GM21723 (cell line): ENCODE measurements at regions not wholly inside any gene's neighbourhood (a gene's known extent, or its start where the extent isn't known, plus 50 kb on each side); places are given as distances from the start of the nearest gene placed in this dataset.

Experiments used
- ATAC-seq: cut with Tn5 transposase; IDR thresholded peaks from one replicate; pipeline ENCODE4 v1.9.1; 2021; ENCODE audit warnings: mild to moderate bottlenecking, moderate library complexity; ENCODE audit not compliant: unreplicated experiment

DNA sequence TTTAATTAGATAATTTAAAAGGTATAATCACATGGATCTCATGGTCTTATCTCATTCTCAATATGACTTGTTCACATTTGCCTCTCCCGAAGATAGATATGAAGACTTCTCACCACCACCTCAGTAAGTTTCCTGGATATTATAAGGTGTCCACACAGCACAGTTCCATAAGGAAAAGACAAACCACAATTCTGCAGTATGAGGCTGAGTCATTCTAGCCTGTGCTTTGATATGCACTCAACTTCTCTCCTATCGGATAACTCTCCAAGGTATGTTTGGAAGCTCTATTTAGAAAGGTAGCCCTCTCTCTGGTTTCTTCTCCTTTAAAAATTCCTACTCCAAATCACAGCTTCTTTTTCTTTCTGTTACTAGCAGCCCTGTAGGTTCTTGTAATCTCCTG is 612.8 kb downstream of the ZPLD1 start:
- ATAC-seq = no peak

GRCh38 chr3:103048068-103048722 is 613.4 kb downstream of the ZPLD1 start:
- no peak for ATAC-seq

DNA sequence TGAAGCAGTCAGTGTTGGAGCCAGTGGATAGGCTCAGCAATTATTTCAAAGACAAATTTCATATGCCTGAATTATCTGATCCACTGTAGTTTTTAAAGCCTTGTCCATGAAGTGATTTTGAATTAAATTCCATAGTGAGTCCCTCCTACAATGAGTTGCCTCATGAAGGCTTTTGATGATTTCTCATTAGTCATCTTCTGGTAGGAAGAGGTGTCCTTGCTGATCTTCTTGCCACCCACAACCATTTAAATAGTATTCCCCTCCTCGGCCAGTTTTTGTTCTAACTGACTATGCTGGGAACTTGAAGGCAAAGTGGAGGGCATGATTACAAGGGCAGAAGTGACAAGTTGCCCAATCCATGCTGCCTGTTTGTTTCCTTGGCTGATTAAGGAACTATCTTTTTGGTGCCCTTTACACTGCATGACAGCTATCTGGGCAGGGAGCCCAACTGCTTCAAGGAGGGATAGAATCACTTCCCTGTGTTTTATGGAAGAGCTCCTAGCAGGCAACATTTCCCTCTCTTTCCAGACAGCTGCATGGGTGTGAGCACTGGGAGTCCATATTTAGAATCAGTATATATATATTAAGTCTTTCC is 617.5 kb downstream of the ZPLD1 start:
- no peak for ATAC-seq

GRCh38 chr3:103055021-103055520 is 620.3 kb downstream of the ZPLD1 start:
- no peak for ATAC-seq

GRCh38 chr3:103056542-103056941 is 621.7 kb downstream of the ZPLD1 start:
- no peak for ATAC-seq

DNA sequence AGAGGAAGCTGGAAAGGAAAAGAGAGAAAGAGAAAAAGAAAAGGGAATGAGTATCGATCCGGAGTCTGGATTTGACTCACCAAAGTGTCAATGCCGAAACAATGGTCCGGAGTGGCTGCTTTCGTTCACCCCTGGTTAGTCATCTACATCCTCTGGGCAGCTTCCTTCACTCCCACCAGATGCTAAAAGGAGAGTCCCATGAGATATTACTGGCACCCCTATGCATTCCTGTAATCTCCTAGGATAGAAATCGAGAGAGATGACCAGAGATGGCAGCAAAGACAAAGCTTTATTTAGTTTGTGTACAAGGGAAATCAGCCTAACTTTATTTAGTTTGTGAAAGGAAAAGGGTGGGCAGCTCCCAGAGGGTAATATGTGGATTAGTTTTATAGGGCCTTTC is 622.2 kb downstream of the ZPLD1 start:
- ATAC-seq = no peak

DNA sequence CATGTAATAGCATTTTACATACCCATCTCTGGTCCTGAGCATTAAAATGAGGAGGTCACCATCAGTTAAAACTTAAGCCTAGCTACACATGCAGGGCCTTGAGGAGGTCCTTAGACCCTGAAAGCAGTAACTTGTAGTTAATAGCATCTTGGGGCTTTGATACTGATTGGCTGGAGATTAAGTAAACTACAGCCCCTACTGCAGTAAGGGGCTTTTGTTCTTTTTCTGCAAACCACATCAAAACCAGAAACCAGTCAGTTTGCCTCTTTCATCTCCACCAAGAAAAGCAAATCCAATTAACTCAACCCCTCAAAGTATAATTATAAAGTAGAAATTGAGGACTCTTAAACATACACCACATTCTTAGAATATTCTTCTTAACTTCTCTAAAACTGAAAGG is 622.7 kb downstream of the ZPLD1 start:
- no peak for ATAC-seq

- ATAC-seq = no peak
Observed at GRCh38 chr3:103059432-103059831, 624.6 kb downstream of the ZPLD1 start.

GRCh38 chr3:103060242-103060641 is 625.4 kb downstream of the ZPLD1 start:
- no peak for ATAC-seq

DNA sequence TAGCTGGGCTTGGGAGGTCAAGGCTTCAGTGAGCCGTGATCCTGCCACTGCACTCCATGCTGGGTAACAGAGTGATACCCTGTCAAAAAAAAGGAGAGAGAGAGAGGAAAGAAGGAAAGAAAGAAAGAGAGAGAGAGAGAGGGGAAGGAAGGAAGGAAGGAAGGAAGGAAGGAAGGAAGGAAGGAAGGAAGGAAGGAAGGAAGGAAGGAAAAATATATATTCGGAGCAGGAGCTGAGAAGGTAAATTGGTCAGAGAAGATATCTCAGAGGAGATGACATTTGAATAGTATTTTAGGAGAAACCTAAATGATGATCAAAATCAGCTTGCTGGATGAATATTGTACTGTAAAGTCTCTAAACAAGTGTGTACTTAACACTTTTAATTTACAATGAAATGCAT is 633.1 kb downstream of the ZPLD1 start:
- no peak for ATAC-seq

GRCh38 chr3:103075282-103075681 is 640.5 kb downstream of the ZPLD1 start:
- ATAC-seq = no peak

DNA sequence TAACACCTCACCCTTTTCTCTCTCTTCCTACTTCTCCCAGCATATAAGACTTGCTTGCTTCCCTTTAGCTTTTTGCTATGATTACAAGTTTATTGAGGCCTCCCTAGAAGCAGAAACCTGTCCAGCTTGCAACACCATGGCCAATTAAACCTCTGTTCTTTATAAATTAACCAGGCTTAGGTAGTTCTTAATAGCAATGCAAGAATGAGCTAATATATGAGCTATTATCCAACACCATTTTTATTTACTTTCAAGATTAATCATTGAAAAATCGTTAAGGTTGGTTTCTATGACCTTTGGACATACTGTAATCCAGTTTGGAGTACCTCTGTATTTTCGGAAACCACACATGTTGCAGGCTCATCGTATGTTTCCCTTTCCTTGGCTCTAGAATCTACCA is 643.1 kb downstream of the ZPLD1 start:
- ATAC-seq = no peak

GRCh38 chr3:103082501-103082900 is 647.7 kb downstream of the ZPLD1 start:
- ATAC-seq = no peak

GRCh38 chr3:103083848-103084631 is 649.2 kb downstream of the ZPLD1 start:
- ATAC-seq = no peak

DNA sequence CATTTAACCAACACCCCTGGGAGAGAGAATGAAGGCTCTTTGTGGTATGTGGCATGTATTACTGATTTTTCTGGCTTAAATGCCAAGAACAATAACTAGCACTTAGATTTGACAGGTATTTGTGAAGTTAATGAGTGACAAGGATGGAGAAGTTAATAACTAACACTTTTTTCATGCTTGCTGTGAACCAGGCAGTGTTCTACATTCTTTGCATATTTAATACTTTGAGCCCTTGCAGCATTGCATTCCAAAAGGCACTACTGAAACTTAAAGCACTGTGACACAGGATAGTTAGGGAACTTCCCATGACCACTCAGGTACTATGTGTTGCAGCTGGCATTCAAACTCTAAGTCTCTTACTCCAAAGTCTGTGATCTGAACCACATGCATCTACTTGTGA is 650.6 kb downstream of the ZPLD1 start:
- ATAC-seq = no peak

- ATAC-seq = no peak
Observed at GRCh38 chr3:103089758-103090157, 654.9 kb downstream of the ZPLD1 start.

DNA sequence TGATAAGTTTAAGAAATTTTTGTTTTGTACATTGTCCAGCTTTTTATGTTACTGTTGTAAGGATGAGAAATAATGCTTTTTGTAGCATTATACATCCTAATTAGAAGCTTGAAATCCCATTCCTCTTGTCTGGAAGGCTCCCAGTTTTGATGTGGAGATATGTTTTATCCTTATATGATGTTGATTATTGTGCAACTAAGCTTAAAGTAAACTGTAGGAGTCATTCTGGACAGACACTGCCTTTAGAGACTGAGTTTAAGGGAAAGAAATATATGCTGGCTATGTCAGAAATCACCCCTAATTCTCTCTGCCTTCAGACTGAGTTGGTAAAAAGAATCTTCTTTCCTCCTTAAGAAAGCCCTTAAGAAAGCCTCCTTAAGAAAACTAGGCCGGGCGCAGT is 670.4 kb downstream of the ZPLD1 start:
- no peak for ATAC-seq

- ATAC-seq = no peak
Observed at GRCh38 chr3:103112273-103112672, 677.5 kb downstream of the ZPLD1 start.

GRCh38 chr3:103126115-103126514 is 691.3 kb downstream of the ZPLD1 start:
- ATAC-seq = no peak

DNA sequence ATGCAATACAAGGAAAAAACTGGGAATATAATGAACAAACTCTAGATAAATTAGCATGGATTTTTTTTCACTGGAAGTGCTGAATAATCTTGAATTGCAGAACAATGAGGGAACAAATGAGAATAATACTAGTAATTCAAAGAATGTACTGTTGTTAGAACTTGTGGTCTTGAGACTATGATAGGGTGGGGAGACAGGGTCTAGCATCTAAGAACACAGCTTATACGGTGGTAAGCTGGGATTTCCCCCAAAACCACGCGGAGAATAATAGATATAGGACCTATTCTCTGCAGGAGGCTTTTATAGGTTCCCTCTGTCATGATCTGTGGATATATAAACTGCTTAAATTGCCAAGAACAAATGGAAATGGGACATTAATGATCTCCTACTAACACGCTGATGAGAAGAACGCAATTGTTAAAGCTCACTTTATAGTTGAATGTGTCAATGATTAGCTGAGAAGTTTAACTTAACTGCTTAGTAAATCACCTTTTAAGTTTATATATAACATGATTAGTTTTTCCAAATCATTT is 692.3 kb downstream of the ZPLD1 start:
- ATAC-seq = no peak

GRCh38 chr3:103127737-103128136 is 692.9 kb downstream of the ZPLD1 start:
- ATAC-seq = peak; percentile 97
